Hematopoietic multipotent progenitor cell treated with erythropoietin and hydrocortisone succinate and interleukin-3 and kit ligand, for 4 days (in vitro differentiated cells): ENCODE measurements at regions not wholly inside any gene's neighbourhood (a gene's known extent, or its start where the extent isn't known, plus 50 kb on each side); places are given as distances from the start of the nearest gene placed in this dataset.
A peak's percentile ranks its signal among the peaks of the same experiment; 100 is the strongest.

Experiments used
- DNase-seq: peaks from one replicate; pipeline ENCODE4 v3.0.0-alpha.2; 2015

GRCh38 chr3:170643831-170644230 lies 58.0 kb upstream of the SLC7A14 start:
- no peak for DNase-seq

DNA sequence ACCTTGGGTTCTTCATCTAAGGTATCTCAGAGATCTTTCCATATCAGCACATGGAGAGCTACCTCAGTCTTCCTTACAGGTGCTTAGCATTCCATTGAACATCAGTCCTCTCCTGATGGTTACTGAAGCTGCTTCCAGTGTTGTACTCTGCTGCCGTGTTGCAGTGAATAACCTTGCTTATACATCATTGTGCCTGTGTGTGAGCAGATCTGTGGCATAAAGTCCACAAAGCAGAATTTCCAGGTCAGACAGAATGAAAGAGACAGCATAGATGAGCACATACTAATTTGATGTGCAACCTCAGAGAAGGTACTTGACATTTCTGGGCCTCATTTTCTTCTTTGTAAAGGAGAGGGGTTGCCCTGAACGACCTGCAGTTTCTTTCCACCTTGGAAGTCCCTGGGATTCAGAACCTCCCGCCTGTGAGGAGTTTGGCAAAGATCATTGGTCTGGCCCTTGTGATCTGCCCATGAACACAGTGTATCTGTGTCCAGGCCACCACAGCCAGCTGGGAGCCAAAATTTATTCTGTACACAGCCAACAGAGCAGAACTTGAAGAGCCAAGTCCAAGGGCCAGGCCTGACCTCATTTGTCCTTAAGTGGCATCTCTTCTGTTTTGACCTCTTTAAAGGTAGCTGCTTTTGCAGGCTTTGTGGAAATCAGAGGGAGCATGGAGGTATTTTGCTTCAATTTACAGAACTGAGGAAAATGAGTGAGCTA lies 57.2 kb upstream of the SLC7A14 start:
- no peak for DNase-seq

DNA sequence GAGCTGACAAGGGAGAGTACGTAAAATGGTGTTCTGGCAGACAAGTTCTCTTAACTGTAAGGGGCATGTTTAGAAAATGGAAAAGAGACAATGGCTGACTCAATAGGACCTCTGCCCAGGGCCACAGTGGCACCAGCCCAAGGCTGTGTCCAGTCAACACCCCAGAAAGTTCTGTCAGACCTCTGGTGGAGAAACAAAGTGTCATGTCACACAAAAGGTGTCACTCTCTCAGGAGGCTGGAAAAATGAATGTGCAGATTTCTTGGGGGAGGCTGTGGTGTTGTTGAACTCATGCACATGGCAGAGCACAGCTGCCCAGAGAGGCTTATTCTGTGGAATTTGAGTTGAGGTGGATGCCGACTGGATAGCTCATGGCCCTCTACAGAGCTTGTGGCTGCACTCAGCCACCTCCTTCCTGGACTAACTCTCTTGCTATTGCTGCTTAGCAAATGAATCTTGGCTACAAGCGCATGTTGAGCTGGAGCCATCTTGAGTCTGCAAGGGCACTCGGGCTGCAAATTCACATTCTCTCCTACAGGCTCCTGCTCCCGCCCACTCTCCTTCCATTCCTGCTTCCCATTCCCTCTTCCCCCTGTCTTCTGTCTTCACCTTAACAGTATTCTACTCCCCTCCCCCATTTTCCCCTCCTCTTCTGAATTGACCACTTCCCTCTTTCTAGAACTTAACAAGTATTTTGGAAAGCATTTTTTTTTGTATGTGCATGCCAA lies 55.8 kb upstream of the SLC7A14 start:
- DNase-seq, result peak; percentile 6

DNA sequence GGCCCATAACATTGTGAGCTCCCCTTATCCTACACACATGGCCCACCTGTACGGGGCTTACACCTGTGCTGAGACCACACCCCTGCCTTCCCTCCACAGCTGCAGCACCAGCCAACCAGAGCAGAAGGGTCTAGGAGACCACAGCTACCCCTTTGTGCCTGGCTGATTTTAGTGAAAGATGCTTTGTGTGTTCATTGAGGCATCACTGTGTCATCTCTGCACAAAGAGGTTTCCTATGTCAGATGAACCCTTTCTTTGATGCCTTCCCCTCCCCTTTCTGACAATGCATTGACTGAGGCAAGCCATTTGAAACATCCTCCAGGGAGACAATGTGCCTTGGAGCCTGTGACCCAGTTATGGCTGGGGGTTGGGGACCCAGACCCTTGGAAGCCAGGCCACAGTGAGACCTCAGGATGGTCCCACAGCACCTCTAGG lies 54.9 kb upstream of the SLC7A14 start:
- no peak for DNase-seq

DNA sequence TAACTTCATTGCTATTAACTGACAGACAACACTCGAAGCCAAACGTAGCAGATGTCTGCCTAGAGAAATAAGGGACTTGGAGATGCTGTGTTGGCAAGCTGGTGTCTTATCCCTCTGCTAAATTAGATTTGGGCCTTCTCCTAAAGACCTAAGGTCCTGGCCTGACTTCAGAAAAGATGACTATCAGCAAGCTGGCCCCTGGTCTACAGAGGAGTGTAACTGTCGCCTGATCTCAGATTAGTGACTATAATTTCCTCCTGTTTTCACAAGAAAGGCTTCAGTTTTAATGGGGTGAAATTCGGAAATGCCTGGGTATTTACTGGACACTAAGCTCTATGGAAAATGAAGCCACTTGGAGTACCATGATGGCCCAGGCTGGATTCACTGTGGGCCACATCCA lies 53.1 kb upstream of the SLC7A14 start:
- no peak for DNase-seq

- no peak for DNase-seq
Observed at GRCh38 chr3:170637306-170637705, 51.4 kb upstream of the SLC7A14 start.

DNA sequence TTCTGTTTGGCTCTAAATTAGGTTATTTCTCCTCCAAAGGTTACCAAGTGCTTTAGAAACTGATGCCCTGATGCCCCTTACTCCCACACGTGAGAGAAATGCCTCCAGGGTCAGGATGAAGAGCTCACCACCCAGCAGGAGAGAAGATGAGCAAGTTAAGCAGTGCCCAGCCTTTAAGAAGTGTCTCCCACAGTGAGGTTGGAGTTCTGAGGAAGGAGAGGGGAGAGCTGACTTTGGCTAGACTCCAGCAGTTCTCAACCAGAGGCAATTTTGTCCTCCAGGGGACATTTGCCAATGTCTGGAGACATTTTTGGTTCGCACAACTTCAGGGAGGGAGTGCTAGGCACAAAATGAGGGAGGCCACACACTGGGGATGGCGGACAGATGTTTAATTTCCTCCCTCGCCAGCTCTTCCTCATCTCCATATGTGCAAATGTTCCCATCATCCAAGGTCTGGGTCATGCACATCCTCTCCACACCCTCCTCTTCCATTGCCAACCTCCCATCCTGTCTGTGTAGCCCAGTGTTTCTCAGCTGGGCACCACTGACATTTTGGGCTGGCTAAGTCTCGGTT lies 50.6 kb upstream of the SLC7A14 start:
- DNase-seq, result no peak
